NCI-H1417 (cell line): ENCODE measurements at regions not wholly inside any gene's neighbourhood (a gene's known extent, or its start where the extent isn't known, plus 50 kb on each side); places are given as distances from the start of the nearest gene placed in this dataset.
"Not testable (repeated sequence)": the region's sequence is repeated elsewhere in the genome, so short reads cannot be mapped to it uniquely, and the experiment has no call there.

Source experiments
- DNase-seq, 3 experiments: peaks; one replicate each; lab custom pipeline; 2025; lab: John Stamatoyannopoulos, UW

DNA sequence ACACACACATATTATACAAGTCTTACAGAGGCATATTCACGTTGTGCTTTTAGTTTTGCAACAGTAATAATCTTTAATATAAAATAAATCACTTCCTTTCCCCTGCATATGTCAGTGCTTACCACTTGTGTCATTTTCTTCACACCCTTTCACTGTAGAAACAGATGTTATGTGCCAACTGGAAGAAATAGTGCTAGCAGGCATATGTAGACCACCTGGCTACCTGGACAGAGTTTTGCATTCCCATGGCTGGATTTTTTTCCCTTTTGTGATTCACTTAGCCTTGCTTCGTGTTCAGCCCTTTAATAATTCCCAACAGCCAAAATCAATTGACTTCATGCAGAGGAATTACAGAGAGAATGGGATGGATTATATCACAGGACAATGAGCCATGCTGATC lies 399.1 kb upstream of the SPRY2 start:
- DNase-seq: no peak

DNA sequence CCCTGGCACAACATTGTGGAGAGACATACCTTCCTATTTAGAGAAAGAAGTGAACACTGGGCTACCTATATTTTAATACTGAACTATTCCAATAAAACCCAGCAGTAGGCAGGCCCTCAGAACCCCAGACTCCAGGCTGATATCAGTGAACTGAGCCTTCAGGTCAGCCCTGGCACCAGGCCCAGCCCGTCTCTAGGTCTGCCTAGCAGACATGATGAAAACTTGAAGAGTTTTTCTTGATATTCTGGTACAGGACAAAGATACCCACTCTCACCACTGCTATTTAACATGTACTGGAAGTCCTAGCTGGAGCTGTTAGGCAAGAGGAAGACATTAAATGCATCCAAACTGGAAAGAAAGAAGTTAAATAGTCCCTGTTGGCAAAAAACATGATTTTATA lies 396.6 kb upstream of the SPRY2 start:
- DNase-seq: no peak

DNA sequence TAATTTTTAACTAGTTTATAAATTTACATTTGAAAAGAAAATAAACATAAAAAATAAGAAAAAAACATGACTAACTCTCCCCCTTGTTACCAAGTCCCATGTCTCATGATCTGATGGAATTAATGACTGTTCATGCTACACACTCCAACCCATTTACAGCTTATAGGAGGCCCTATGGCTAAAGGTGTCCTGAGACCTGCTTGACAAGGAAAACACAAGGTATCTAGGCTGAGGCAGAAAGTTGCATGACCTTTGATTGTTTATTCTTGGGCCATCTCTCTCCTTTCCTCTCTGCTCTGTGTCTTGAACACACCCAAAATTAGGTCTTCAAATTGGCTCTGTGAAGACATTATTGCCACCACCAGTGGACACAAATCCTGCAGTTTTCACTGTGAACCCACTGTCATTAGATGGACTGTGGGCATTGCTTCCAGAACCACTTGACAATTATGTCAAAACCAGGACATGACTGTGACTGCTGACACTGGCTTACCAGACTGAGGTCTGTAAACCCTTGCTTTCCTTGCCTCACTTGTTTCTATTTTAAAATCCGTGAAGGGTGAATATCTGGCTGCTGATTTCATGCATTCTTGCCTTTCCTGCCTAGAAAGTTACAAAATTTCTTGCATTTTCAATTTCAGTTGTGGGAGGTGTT lies 386.5 kb upstream of the SPRY2 start:
- DNase-seq: no peak

DNA sequence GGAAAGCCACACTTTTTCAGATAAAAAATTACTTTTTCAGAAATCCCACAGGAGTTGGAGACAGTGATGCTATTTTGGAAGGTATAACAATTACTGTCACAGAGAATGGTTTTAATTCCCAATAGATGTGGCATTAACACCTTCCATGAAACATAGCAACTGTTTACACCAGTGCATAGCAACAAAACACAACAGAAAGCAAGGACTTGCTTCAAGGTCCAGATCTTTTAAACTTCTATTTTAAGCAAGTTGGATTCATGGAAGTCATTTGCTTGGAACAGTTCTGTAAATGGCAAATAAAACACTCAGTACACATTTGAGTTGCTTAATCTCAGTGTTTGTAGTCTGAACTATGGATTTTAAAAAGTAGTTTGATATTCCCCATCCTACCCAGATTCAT lies 385.9 kb upstream of the SPRY2 start:
- no peak for DNase-seq

DNA sequence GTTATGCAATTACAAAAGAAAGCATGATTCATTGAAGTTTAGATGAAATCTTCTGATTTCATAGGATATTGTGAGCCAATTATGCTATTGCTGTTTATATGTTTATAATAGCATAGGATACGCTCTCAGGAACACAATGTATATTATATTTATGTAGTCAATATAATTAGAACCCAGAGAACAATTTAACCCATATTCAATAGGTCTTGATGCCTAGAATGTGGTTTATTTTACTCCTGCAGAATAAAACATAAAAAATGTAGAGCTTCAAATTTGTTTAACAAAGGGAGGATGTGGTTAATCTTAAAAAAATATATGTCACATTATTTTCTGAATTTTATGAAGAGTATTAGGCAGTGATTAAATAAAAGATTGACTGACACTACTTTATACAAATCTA lies 380.8 kb upstream of the SPRY2 start:
- no peak for DNase-seq

- no peak for DNase-seq
These were observed 378.0 kb upstream of the SPRY2 start for GRCh38 chr13:80718970-80719369.

DNA sequence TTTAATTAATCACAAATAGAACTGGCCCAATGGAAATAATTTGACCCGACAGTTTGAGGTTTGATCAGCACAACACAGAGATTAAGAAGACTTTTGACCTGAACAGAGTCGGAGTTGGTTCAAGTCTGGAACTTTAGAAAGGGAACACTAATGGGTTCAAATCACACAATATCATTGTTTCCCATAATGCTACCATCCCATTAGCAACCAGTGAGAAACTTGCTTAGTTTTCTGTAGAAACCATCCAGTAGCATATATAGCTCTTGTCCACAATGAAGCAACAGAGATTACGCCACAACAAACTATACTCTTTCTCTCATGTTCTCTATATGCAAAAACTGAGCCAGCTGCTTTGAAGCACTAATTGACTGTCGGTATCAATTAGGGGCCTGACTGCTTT lies 376.9 kb upstream of the SPRY2 start:
- no peak for DNase-seq

DNA sequence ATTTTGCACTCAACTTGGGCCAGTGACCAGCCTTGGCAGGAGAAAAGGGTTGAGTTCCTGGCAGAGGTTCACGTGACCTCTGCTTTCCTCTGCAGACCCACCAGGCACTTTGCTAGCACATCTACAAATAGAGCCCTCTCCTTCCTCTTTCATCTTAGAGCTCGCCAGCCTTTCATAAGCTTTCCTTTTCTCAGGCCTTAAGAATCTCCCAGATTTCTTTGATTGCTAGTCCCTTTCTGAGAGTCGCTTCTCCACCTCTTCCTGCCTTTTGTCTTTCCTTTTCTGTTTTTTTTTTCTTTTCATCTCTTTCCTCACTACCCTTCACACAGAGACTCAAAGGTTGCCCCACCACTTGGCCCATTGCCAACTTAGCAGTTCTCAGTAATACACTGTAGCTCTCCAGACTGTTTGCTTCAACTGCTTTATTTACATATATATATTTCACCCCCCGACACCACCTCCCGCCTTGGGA lies 375.7 kb upstream of the SPRY2 start:
- DNase-seq: peak in 2 of 3 experiments; percentile 72 to 88

- DNase-seq: no peak
These were observed 371.1 kb upstream of the SPRY2 start for GRCh38 chr13:80712026-80712425.

- DNase-seq: no peak
These were observed 367.9 kb upstream of the SPRY2 start for GRCh38 chr13:80708791-80709190.

- DNase-seq: no peak
These were observed 366.4 kb upstream of the SPRY2 start for GRCh38 chr13:80707000-80707983.

- no peak for DNase-seq
These were observed 365.2 kb upstream of the SPRY2 start for GRCh38 chr13:80706164-80706471.

DNA sequence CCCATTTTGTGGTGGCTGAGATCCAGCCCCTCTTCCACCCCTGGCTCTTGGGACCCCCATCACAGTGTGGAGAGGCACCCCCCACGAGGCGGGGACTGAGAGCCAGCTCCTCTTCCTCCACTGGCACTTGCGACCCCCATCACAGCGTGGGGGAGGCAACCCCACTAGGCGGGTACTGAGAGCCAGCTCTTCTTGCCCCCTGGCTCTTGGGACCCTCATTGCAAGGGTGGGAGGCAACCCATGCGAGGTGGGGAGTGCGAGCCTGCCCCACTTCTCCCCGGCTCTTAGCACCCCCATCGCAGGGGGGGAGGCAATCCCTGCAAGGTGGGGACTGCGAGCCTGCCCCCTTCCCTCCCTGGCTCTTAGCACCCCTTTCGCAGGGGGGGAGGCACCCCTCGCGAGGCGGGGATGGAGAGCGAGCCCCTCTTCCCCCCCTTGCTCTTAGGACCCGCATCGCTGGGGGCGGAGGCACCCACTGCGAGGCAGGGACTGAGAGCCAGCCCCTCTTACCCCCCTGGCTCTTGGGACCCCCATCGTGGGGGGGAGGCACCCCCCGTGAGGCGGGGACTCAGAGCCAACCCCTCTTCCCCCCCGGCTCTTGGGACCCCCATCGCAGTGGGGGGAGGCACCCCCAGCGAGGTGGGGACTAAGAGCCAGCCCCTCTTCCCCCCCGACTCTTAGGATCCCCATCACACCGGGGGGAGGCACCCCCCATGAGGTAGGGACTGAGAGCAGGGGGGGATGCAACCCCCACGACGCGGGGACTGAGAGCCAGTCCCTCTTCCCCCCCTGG lies 364.6 kb upstream of the SPRY2 start:
- no peak for DNase-seq

DNA sequence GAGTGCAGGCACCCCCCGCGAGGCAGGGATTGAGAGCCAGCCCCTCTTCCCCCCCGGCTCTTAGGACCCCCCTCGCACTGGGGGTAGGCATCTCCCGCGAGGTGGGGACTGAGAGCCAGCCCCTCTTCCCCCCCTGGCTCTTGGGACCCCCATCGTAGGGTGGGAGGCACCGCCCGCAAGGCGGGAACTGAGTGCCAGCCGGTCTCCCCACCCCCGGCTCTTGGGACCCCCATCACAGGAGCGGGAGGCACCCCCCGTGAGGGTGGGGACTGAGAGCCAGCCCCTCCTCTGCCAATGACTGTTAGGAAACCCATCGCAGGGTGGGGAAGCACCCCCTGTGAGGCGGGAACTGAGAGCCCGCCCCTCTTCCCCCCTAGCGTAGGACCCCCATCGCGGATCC lies 363.4 kb upstream of the SPRY2 start:
- DNase-seq: no peak

DNA sequence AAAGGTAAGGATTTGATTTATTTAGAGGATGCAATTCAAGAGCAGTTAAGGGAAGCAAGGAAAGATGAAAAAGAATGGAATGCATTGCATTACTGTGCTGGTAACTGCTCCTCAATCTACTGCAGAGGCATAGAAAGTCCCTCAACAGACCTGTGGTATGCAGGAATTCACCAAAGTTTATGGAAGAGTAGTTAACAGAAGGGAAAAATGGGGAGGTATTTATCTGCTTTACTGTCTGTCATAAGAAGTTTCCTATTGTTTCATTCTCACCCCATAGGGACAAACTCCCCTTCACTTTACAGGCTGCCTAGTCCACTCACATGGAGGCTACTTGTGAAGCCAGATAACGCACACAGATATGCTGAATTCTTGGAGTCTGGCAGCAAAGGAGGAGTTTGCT lies 354.9 kb upstream of the SPRY2 start:
- no peak for DNase-seq

- not testable (repeated sequence) for DNase-seq
These were observed 350.9 kb upstream of the SPRY2 start for GRCh38 chr13:80691814-80692213.

DNA sequence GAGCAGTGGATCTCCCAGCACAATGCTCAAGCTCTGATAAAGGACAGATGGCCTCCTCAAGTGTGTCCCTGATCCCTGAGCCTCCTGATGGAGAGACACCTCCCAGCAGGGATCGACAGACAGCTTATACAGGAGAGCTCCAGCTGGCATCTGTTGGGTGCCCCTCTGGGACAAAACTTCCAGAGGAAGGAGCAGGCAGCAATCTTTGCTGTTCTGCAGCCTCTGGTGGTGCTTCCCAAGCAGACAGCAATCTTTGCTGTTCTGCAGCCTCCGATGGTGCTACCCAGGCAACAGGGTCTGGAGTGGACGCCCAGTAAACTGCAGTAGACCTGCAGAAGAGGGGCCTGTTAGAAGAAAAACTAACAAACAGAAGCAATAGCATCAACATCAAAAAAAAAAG lies 349.3 kb upstream of the SPRY2 start:
- no peak for DNase-seq

DNA sequence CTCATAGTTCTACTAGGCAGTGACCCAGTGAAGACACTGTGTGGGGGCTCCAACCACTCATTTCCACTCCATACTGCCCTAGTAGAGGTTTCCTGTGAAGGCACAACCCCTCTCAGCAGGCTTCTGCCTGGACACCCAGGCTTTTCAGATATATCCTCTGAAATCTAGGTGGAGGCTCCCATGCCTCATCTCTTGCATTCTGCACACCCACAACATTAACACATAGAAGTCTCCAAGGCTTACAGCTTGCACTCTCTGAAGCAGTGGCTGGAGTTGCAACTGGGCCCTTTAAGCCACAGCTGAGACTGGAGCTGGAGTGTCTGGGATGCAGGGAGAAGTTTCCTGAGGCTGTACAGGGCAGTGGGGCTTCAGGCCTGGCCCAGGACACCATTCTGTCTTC lies 347.7 kb upstream of the SPRY2 start:
- no peak for DNase-seq

- DNase-seq: no peak
These were observed 345.0 kb upstream of the SPRY2 start for GRCh38 chr13:80685942-80686341.

DNA sequence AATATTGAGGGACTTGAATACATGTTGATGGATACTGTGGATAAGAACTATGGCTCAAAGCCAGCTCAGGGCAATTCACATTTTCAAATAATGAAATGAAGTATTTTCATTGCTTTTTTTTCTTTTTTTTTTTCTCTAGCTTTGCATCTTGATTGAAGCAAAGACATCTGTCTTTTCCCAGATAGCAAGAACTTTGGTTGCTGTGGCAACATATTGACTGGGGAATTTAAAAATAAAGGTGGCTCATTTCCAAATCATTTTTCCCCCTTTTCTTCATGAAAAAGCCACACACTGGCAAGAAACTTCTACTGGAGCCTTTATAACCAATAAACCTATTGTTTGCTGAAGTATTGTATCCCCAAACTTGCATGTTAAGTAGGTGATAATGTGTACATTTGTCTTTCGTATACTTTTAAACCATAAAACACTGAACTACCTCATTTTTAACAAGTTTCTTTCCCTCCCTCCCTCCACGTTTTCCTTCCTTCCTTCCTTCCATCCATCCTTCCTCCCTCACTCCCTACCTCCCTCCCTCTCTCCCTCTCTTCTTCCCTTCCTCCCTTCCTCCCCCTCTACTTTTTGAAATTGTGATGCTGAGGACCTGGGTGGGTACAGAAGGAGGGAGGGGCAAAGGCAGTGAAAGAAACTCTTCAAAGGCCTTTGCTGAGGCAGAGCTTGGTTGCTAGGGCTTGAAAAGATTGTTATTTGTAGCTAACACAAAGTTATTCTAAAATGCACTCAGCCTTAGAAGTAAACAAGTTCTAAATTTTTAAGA lies 343.5 kb upstream of the SPRY2 start:
- DNase-seq: no peak

DNA sequence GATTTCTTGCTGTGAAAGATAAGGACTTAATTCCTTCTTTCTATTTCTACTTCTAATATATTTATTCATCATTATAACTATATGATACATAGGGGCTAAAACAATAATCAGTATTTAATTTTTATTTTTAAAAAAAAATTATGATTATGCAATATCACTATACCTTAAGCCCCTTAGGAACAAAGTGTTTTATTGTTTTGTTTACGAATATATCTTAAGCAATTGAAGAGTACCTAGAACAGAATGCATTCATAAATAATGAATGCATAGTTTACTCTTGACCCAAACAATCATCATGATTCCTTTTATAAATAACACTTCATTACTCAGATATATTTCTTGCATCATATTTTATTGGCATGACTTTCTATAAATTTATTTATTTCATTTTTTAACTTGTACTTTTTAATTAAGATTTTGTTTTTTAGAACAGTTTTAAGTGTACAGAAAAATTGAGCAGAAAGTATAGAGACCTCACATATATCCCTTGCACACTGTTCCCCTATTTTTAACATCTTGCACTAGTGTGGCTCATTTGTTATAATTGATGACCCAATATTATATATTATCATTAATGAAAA lies 339.9 kb upstream of the SPRY2 start:
- no peak for DNase-seq

- no peak for DNase-seq
These were observed 338.5 kb upstream of the SPRY2 start for GRCh38 chr13:80679423-80679822.
